Endothelial cell of umbilical vein (primary cell): ENCODE measurements at regions not wholly inside any gene's neighbourhood (a gene's known extent, or its start where the extent isn't known, plus 50 kb on each side); places are given as distances from the start of the nearest gene placed in this dataset.

Experiments
- BruUV-seq: library from RNA; stranded (reverse); fragments of 400-500 nt; replicated peaks from 2 replicates; lab custom pipeline; 2021; lab: Mats Ljungman, UMichigan
- CTCF ChIA-PET: fragments of 300-600, 350-600 bp; sonication (Branson Sonifier 250); formaldehyde crosslinking; loops from one replicate; lab custom pipeline; 2021; ENCODE audit warnings: antibody characterized with exemption, inconsistent platforms; lab: Charles Lee
- POLR2A ChIA-PET: fragments of 300-600, 350-600 bp; sonication (Branson Sonifier 250); formaldehyde crosslinking; loops from one replicate; lab custom pipeline; 2021; ENCODE audit warnings: antibody characterized with exemption, inconsistent platforms; lab: Charles Lee
- DNase-seq: peaks from one replicate; pipeline ENCODE4 v3.0.0-alpha.2; 2011; ENCODE audit warnings: low read depth, low spot score
- FAIRE-seq: peaks from 2 replicates; lab custom pipeline; 2011; peaks lifted over from hg19 to GRCh38; lab: Jason Lieb, UNC
- H2AFZ ChIP-seq: 2 replicates; pipeline ENCODE4 v1.6.0; 2012; ENCODE audit warnings: low read depth, low read length, control low read depth, inconsistent platforms
- H3K27ac ChIP-seq: 2 replicates; pipeline ENCODE4 v1.5.1; 2011; ENCODE audit warnings: low read depth, mild to moderate bottlenecking, control low read depth, low read length, moderate library complexity; ENCODE audit not compliant: insufficient read depth
- H3K27me3 ChIP-seq, 2 experiments: 2 replicates each; pipeline versions ENCODE4 v1.6.0 to v1.6.1; 2011; ENCODE audit warnings: low read length in 2 of 2, mixed read lengths in 1 of 2; ENCODE audit not compliant: control insufficient read depth in 2 of 2, insufficient read depth in 2 of 2
- H3K36me3 ChIP-seq, 2 experiments: 2 replicates in 1 of 2; 3 replicates in 1 of 2; pipeline ENCODE4 v1.5.1; 2011; ENCODE audit warnings: low read length in 2 of 2, mild to moderate bottlenecking in 1 of 2, moderate library complexity in 1 of 2; ENCODE audit not compliant: control insufficient read depth in 2 of 2, insufficient read depth in 2 of 2; ENCODE audit errors: extremely low read depth in 1 of 2
- H3K4me1 ChIP-seq: 3 replicates; pipeline ENCODE4 v1.5.1; 2011; ENCODE audit warnings: mild to moderate bottlenecking, low read length; ENCODE audit not compliant: control insufficient read depth, insufficient read depth; ENCODE audit errors: extremely low read depth
- H3K4me2 ChIP-seq: 2 replicates; pipeline ENCODE4 v1.6.1; 2011; ENCODE audit warnings: low read length, control low read depth, mixed read lengths; ENCODE audit not compliant: insufficient read depth
- H3K4me3 ChIP-seq, 3 experiments: fragments of 200-600 bp in 1 of 3; sonication (generic), shearing (Covaris generic) in 1 of 3; replicated peaks in 1 of 3; 2 replicates each; pipeline ENCODE4 v1.5.1; 2011 to 2016; ENCODE audit warnings: control low read depth in 3 of 3, low read length in 3 of 3, mild to moderate bottlenecking in 2 of 3, inconsistent platforms in 1 of 3, low read depth in 1 of 3, moderate library complexity in 1 of 3; ENCODE audit not compliant: insufficient read depth in 1 of 3
- H3K79me2 ChIP-seq: 2 replicates; pipeline ENCODE4 v1.6.0; 2012; ENCODE audit warnings: low read length, inconsistent platforms; ENCODE audit not compliant: control insufficient read depth, insufficient read depth
- H3K9ac ChIP-seq: replicated peaks from 2 replicates; pipeline ENCODE3; 2011; ENCODE audit warnings: low read length, control low read depth; ENCODE audit not compliant: insufficient read depth; ENCODE audit errors: extremely low read depth
- H3K9me1 ChIP-seq: replicated peaks from 3 replicates; pipeline ENCODE4 v1.6.0; 2011; ENCODE audit warnings: mild to moderate bottlenecking, low read length; ENCODE audit not compliant: control insufficient read depth, insufficient read depth; ENCODE audit errors: extremely low read depth
- H3K9me3 ChIP-seq: replicated peaks from 2 replicates; pipeline ENCODE4 v1.5.1; 2012; ENCODE audit warnings: low read length, inconsistent platforms; ENCODE audit not compliant: control insufficient read depth, insufficient read depth
- H4K20me1 ChIP-seq: replicated peaks from 2 replicates; pipeline ENCODE3; 2011; ENCODE audit warnings: mild to moderate bottlenecking, low read length; ENCODE audit not compliant: control insufficient read depth, insufficient read depth; ENCODE audit errors: extremely low read depth
- CTCF ChIP-seq, 2 donors: IDR thresholded peaks; 1 replicate in 1 of 2; 2 replicates in 1 of 2; pipeline ENCODE4 v1.5.1; 2011; ENCODE audit warnings: low read length in 2 of 2, mild to moderate bottlenecking in 2 of 2, moderate library complexity in 2 of 2, control low read depth in 1 of 2, inconsistent platforms in 1 of 2, low read depth in 1 of 2; ENCODE audit not compliant: insufficient read depth in 1 of 2; ENCODE audit errors: extremely low read depth in 1 of 2
- EZH2 ChIP-seq: IDR thresholded peaks from 2 replicates; pipeline ENCODE4 v1.6.1; 2012; ENCODE audit warnings: borderline replicate concordance, low read depth, mild to moderate bottlenecking, moderate library complexity, low read length, inconsistent platforms; ENCODE audit not compliant: severe bottlenecking
- FOS ChIP-seq: IDR thresholded peaks from 2 replicates; pipeline ENCODE4 v1.6.1; 2011; ENCODE audit warnings: mild to moderate bottlenecking, low read length, moderate library complexity, borderline replicate concordance; ENCODE audit not compliant: insufficient read depth
- GATA2 ChIP-seq: IDR thresholded peaks from 2 replicates; pipeline ENCODE4 v1.7.0; 2011; ENCODE audit warnings: low read depth, mild to moderate bottlenecking, moderate library complexity, mixed read lengths, low read length; ENCODE audit not compliant: insufficient read length, insufficient read depth
- JUN ChIP-seq: IDR thresholded peaks from 2 replicates; pipeline ENCODE4 v1.6.1; 2011; ENCODE audit warnings: borderline replicate concordance, low read depth; ENCODE audit not compliant: insufficient read length, insufficient read depth
- MAX ChIP-seq: IDR thresholded peaks from 2 replicates; pipeline ENCODE4 v1.6.1; 2011; ENCODE audit not compliant: insufficient read depth, insufficient read length
- MYC ChIP-seq: IDR thresholded peaks from one replicate; pipeline ENCODE4 v1.6.1; 2011; ENCODE audit warnings: mild to moderate bottlenecking, low read depth, low read length
- POLR2A ChIP-seq: IDR thresholded peaks from 2 replicates; pipeline ENCODE4 v1.6.1; 2012; ENCODE audit warnings: low read depth, mild to moderate bottlenecking, control low read depth, low read length
- POLR2AphosphoS5 ChIP-seq: IDR thresholded peaks from 2 replicates; pipeline ENCODE4 v1.6.1; 2012; ENCODE audit warnings: low read depth, mild to moderate bottlenecking, control low read depth, low read length, moderate library complexity; ENCODE audit not compliant: insufficient read depth
- dilution Hi-C: fragments of 300-500 bp; cut with MboI; formaldehyde crosslinking; loops from one replicate; pipeline ENCODE4 v1.15.0; 2019; ENCODE audit warnings: low sequenced_read_pairs; ENCODE audit not compliant: extremely low pct_ligation_motif_present
- intact Hi-C: fragments of 100-400 bp; cut with micrococcal nuclease; formaldehyde crosslinking; loops from one replicate; pipeline ENCODE4 v1.10.0; 2022

GRCh38 chr15:70321172-70321819 is 223.6 kb upstream of the TLE3 start:
- dilution Hi-C loops, result no loop called here
- H3K9me1 ChIP-seq, result no peaks in the 10 kb centered on the region
- H3K79me2 ChIP-seq, result no peaks in the 10 kb centered on the region
- ChIA-PET CTCF (no interaction called here), POLR2A (no interaction called here)
- intact Hi-C loops, result no loop called here
- no peaks in the 10 kb centered on the region for H3K36me3 ChIP-seq
- BruUV-seq, result no TSS peak
- DNase-seq (peak; percentile 19), FAIRE-seq (no peak)
- H3K4me2 ChIP-seq, result no peak overlapping the region
- no peak for TF ChIP-seq FOS
- no peak for TF ChIP-seq JUN
- TF ChIP-seq CTCF (IDR thresholded peaks at IDR 0.05; ENCODE audit: extremely low read depth in 1 of 2, insufficient read depth in 1 of 2, low read depth in 1 of 2, low read length in 2 of 2), result no peak
- no peak for TF ChIP-seq MAX
- H2AFZ ChIP-seq, result no peak overlapping the region
- no peak overlapping the region for H3K9ac ChIP-seq
- H3K9me3 ChIP-seq, result no peaks in the 10 kb centered on the region
- no peaks in the 10 kb centered on the region for H3K4me1 ChIP-seq
- H3K27ac ChIP-seq, result no peak overlapping the region
- H3K4me3 ChIP-seq, result no peak overlapping the region
- peaks cover 0 to 3% of the 10 kb centered on the region in 2 experiments for H3K27me3 ChIP-seq
- no peaks in the 10 kb centered on the region for H4K20me1 ChIP-seq

- Histone ChIP-seq H3K4me2 (no peak overlapping the region), H2AFZ (no peak overlapping the region), H3K79me2 (no peaks in the 10 kb centered on the region), H3K27ac (no peak overlapping the region), H3K27me3 (peaks cover 0 to 3% of the 10 kb centered on the region in 2 experiments), H3K9ac (no peak overlapping the region), H3K4me1 (no peaks in the 10 kb centered on the region), H3K9me3 (no peaks in the 10 kb centered on the region), H3K4me3 (no peak overlapping the region), H3K36me3 (no peaks in the 10 kb centered on the region), H4K20me1 (no peaks in the 10 kb centered on the region), H3K9me1 (no peaks in the 10 kb centered on the region)
- FAIRE-seq, result no peak
- ChIA-PET POLR2A (no interaction called here), CTCF (no interaction called here)
- peak; percentile 30 for DNase-seq
- dilution Hi-C loops, result no loop called here
- intact Hi-C loops, result no loop called here
- TF ChIP-seq EZH2 (no peak), FOS (no peak), JUN (no peak), GATA2 (no peak), CTCF (IDR thresholded peaks at IDR 0.05; ENCODE audit: extremely low read depth in 1 of 2, insufficient read depth in 1 of 2, low read depth in 1 of 2, low read length in 2 of 2) (no peak), MYC (no peak), MAX (no peak), POLR2A (no peak), POLR2AphosphoS5 (no peak)
- no TSS peak for BruUV-seq
Observed at GRCh38 chr15:70320482-70320881, 222.8 kb upstream of the TLE3 start.
